H9 (cell line): ENCODE measurements at regions not wholly inside any gene's neighbourhood (a gene's known extent, or its start where the extent isn't known, plus 50 kb on each side); places are given as distances from the start of the nearest gene placed in this dataset.

Experiments used
- DNase-seq: peaks from one replicate; pipeline ENCODE4 v3.0.0-alpha.2; 2017
- H2AFZ ChIP-seq: one replicate; pipeline ENCODE4 v1.6.1; 2013; ENCODE audit warnings: mild to moderate bottlenecking, low read length, control low read depth, moderate library complexity
- H2AK5ac ChIP-seq: 2 replicates; pipeline ENCODE4 v1.6.1; 2013; ENCODE audit warnings: low read length, control low read depth, mixed read lengths; ENCODE audit not compliant: insufficient read length
- H2BK120ac ChIP-seq: one replicate; pipeline ENCODE4 v1.6.1; 2013; ENCODE audit warnings: low read depth, mild to moderate bottlenecking, low read length, control low read depth, inconsistent platforms; ENCODE audit not compliant: poor library complexity, severe bottlenecking
- H2BK12ac ChIP-seq: 2 replicates; pipeline ENCODE4 v1.6.1; 2013; ENCODE audit warnings: low read length, control low read depth, mixed read lengths, low read depth; ENCODE audit not compliant: insufficient read length
- H2BK15ac ChIP-seq: 2 replicates; pipeline ENCODE4 v1.6.1; 2013; ENCODE audit warnings: low read depth, low read length, control low read depth
- H2BK20ac ChIP-seq: one replicate; pipeline ENCODE4 v1.6.1; 2013; ENCODE audit warnings: low read depth, mild to moderate bottlenecking, low read length, control low read depth, inconsistent platforms; ENCODE audit not compliant: poor library complexity, severe bottlenecking
- H2BK5ac ChIP-seq: 2 replicates; pipeline ENCODE4 v1.6.1; 2013; ENCODE audit warnings: low read length, control low read depth, mixed read lengths; ENCODE audit not compliant: insufficient read length
- H3K14ac ChIP-seq: 2 replicates; pipeline ENCODE4 v1.6.1; 2013; ENCODE audit warnings: low read length, control low read depth; ENCODE audit not compliant: insufficient read depth
- H3K18ac ChIP-seq: 2 replicates; pipeline ENCODE4 v1.6.1; 2013; ENCODE audit warnings: low read depth, mild to moderate bottlenecking, mixed read lengths, low read length, control low read depth; ENCODE audit not compliant: insufficient read length
- H3K23ac ChIP-seq: 2 replicates; pipeline ENCODE4 v1.6.1; 2013; ENCODE audit warnings: low read length, control low read depth, mixed read lengths, low read depth; ENCODE audit not compliant: insufficient read length
- H3K23me2 ChIP-seq: 2 replicates; pipeline ENCODE4 v1.6.1; 2013; ENCODE audit warnings: low read depth, mild to moderate bottlenecking, mixed read lengths, low read length, control low read depth; ENCODE audit not compliant: insufficient read length, poor library complexity, severe bottlenecking
- H3K27ac ChIP-seq: 2 replicates; pipeline ENCODE4 v1.5.1; 2013; ENCODE audit warnings: low read length, control low read depth, mixed read lengths, low read depth; ENCODE audit not compliant: insufficient read length
- H3K27me3 ChIP-seq: 2 replicates; pipeline ENCODE4 v1.6.1; 2013; ENCODE audit warnings: low read length, control low read depth, inconsistent platforms; ENCODE audit not compliant: insufficient read depth
- H3K4ac ChIP-seq: 2 replicates; pipeline ENCODE4 v1.6.1; 2013; ENCODE audit warnings: low read depth, mild to moderate bottlenecking, control low read depth, inconsistent platforms, low read length, moderate library complexity
- H3K4me1 ChIP-seq: 2 replicates; pipeline ENCODE4 v1.6.1; 2013; ENCODE audit warnings: low read length, control low read depth, inconsistent platforms; ENCODE audit not compliant: insufficient read depth
- H3K4me2 ChIP-seq: 2 replicates; pipeline ENCODE4 v1.6.1; 2013; ENCODE audit warnings: low read length, control low read depth, mixed read lengths; ENCODE audit not compliant: insufficient read length, insufficient read depth
- H3K56ac ChIP-seq: 2 replicates; pipeline ENCODE4 v1.6.1; 2013; ENCODE audit warnings: low read depth, mild to moderate bottlenecking, mixed read lengths, low read length, control low read depth; ENCODE audit not compliant: insufficient read length
- H3K79me1 ChIP-seq: 2 replicates; pipeline ENCODE4 v1.6.1; 2013; ENCODE audit warnings: low read depth, mild to moderate bottlenecking, moderate library complexity, low read length, control low read depth, inconsistent platforms; ENCODE audit not compliant: insufficient read depth, poor library complexity, severe bottlenecking
- H3K79me2 ChIP-seq: 2 replicates; pipeline ENCODE4 v1.6.1; 2013; ENCODE audit warnings: low read length, control low read depth, inconsistent platforms; ENCODE audit not compliant: insufficient read depth
- H3K9ac ChIP-seq: 2 replicates; pipeline ENCODE4 v1.6.1; 2013; ENCODE audit warnings: low read length, control low read depth, mixed read lengths; ENCODE audit not compliant: insufficient read length; ENCODE audit errors: extremely low read depth
- H3K9me3 ChIP-seq: one replicate; pipeline ENCODE4 v1.6.1; 2013; ENCODE audit warnings: low read depth, low read length, inconsistent platforms; ENCODE audit not compliant: control insufficient read depth
- H3T11ph ChIP-seq: one replicate; pipeline ENCODE4 v1.6.1; 2013; ENCODE audit warnings: mild to moderate bottlenecking, low read length, control low read depth, inconsistent platforms
- H4K20me1 ChIP-seq: one replicate; pipeline ENCODE4 v1.6.1; 2013; ENCODE audit not compliant: control insufficient read depth, insufficient read length, insufficient read depth
- H4K5ac ChIP-seq: 2 replicates; pipeline ENCODE4 v1.6.1; 2013; ENCODE audit warnings: low read depth, mild to moderate bottlenecking, mixed read lengths, low read length, control low read depth; ENCODE audit not compliant: insufficient read length
- H4K8ac ChIP-seq: replicated peaks from 2 replicates; pipeline ENCODE4 v1.6.1; 2013; ENCODE audit warnings: low read length, control low read depth, mixed read lengths, low read depth; ENCODE audit not compliant: insufficient read length
- H4K91ac ChIP-seq: 2 replicates; pipeline ENCODE4 v1.6.1; 2013; ENCODE audit warnings: low read depth, mild to moderate bottlenecking, moderate library complexity, mixed read lengths, low read length, control low read depth; ENCODE audit not compliant: insufficient read length
- H3K27ac Mint-ChIP-seq, 3 experiments: 2 replicates in 2 of 3; 3 replicates in 1 of 3; pipeline ENCODE4 v1.8.0; 2020 to 2021; ENCODE audit warnings: mixed read lengths in 3 of 3, mild to moderate bottlenecking in 1 of 3, moderate library complexity in 1 of 3
- H3K27me3 Mint-ChIP-seq: 2 replicates; pipeline ENCODE4 v1.8.0; 2021; ENCODE audit warnings: low read depth, mild to moderate bottlenecking, moderate library complexity, mixed read lengths
- H3K36me3 Mint-ChIP-seq, 3 experiments: 2 replicates in 2 of 3; 3 replicates in 1 of 3; pipeline ENCODE4 v1.8.0; 2020 to 2021; ENCODE audit warnings: low read depth in 3 of 3, mixed read lengths in 3 of 3; ENCODE audit not compliant: insufficient read depth in 1 of 3
- H3K4me1 Mint-ChIP-seq, 2 experiments: 2 replicates each; pipeline ENCODE4 v1.8.0; 2020; ENCODE audit warnings: mixed read lengths in 2 of 2
- H3K4me3 Mint-ChIP-seq, 2 experiments: 2 replicates in 1 of 2; 3 replicates in 1 of 2; pipeline ENCODE4 v1.8.0; 2020 to 2021; ENCODE audit warnings: mild to moderate bottlenecking in 2 of 2, mixed read lengths in 2 of 2, moderate library complexity in 1 of 2
- H3K9me3 Mint-ChIP-seq, 2 experiments: 2 replicates in 1 of 2; 3 replicates in 1 of 2; pipeline ENCODE4 v1.8.0; 2020; ENCODE audit warnings: mild to moderate bottlenecking in 2 of 2, mixed read lengths in 2 of 2, moderate library complexity in 1 of 2
- WGBS: extraction: QIAGEN DNeasy Blood & Tissue Kit; methylation state at CpG from one replicate; pipeline ENCODE4 v1.1.7; 2013; ENCODE audit warnings: missing lambda C conversion rate, low lambda C conversion rate, mixed read lengths; ENCODE audit not compliant: insufficient read length; ENCODE audit errors: extremely low coverage; 5-methylcytosine and 5-hydroxymethylcytosine counted together
- TF ChIP-seq, protein P1 (sequence below): fragments of 200-600 bp; sonication (generic); conservative IDR thresholded peaks from 3 replicates; pipeline ENCODE4 v1.8.0; 2021; ENCODE audit warnings: antibody characterized with exemption, mild to moderate bottlenecking

GRCh38 chr6:148239215-148239614 is 103.4 kb upstream of the SASH1 start:
- H2BK12ac ChIP-seq: no peak overlapping the region
- H2BK15ac ChIP-seq: no peak overlapping the region
- no CpG with 5 or more reads among the region's 5 CpGs for WGBS
- H3K79me1 ChIP-seq: no peaks in the 10 kb centered on the region
- no peak overlapping the region for H3K23ac ChIP-seq
- no peak overlapping the region for H4K8ac ChIP-seq
- H3K79me2 ChIP-seq: no peaks in the 10 kb centered on the region
- Mint-ChIP-seq H3K9me3 (no peaks in the 10 kb centered on the region), H3K4me1 (peaks cover 10 to 13% of the 10 kb centered on the region in 2 experiments), H3K36me3 (no peaks in the 10 kb centered on the region), H3K27me3 (no peaks in the 10 kb centered on the region), H3K4me3 (no peak overlapping the region), H3K27ac (no peak overlapping the region)
- no peak overlapping the region for H3T11ph ChIP-seq
- H4K91ac ChIP-seq: no peak overlapping the region
- H2BK5ac ChIP-seq: no peak overlapping the region
- H3K18ac ChIP-seq: no peak overlapping the region
- no peak overlapping the region for H2BK120ac ChIP-seq
- H3K23me2 ChIP-seq: no peaks in the 10 kb centered on the region
- no peak overlapping the region for H4K5ac ChIP-seq
- H3K9ac ChIP-seq: no peak overlapping the region
- H3K4ac ChIP-seq: no peak overlapping the region
- no peak overlapping the region for H3K56ac ChIP-seq
- no peak overlapping the region for H3K27ac ChIP-seq
- H3K14ac ChIP-seq: no peak overlapping the region
- H3K4me1 ChIP-seq: no peaks in the 10 kb centered on the region
- no peak for DNase-seq
- TF ChIP-seq, protein P1, sequence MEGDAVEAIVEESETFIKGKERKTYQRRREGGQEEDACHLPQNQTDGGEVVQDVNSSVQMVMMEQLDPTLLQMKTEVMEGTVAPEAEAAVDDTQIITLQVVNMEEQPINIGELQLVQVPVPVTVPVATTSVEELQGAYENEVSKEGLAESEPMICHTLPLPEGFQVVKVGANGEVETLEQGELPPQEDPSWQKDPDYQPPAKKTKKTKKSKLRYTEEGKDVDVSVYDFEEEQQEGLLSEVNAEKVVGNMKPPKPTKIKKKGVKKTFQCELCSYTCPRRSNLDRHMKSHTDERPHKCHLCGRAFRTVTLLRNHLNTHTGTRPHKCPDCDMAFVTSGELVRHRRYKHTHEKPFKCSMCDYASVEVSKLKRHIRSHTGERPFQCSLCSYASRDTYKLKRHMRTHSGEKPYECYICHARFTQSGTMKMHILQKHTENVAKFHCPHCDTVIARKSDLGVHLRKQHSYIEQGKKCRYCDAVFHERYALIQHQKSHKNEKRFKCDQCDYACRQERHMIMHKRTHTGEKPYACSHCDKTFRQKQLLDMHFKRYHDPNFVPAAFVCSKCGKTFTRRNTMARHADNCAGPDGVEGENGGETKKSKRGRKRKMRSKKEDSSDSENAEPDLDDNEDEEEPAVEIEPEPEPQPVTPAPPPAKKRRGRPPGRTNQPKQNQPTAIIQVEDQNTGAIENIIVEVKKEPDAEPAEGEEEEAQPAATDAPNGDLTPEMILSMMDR: no peak
- no peak overlapping the region for H3K4me2 ChIP-seq
- H2AK5ac ChIP-seq: no peak overlapping the region
- H2AFZ ChIP-seq: no peak overlapping the region
- no peak overlapping the region for H2BK20ac ChIP-seq
- H3K27me3 ChIP-seq: no peaks in the 10 kb centered on the region
- no peaks in the 10 kb centered on the region for H4K20me1 ChIP-seq
- H3K9me3 ChIP-seq: no peaks in the 10 kb centered on the region
